Colonic mucosa (tissue), 4 donors: ENCODE measurements at regions not wholly inside any gene's neighbourhood (a gene's known extent, or its start where the extent isn't known, plus 50 kb on each side); places are given as distances from the start of the nearest gene placed in this dataset.

ENCODE experiments used
- DNase-seq: peaks from one replicate; pipeline ENCODE4 v3.0.0-alpha.2; 2020
- H3K27ac ChIP-seq: fragments of 200-600 bp; one replicate; pipeline ENCODE4 v1.8.0; 2021
- H3K27me3 ChIP-seq: fragments of 200-600 bp; one replicate; pipeline ENCODE4 v1.8.0; 2021
- H3K36me3 ChIP-seq: fragments of 200-600 bp; one replicate; pipeline ENCODE4 v1.8.0; 2021
- H3K4me1 ChIP-seq: fragments of 200-600 bp; one replicate; pipeline ENCODE4 v1.8.0; 2021; ENCODE audit warnings: mild to moderate bottlenecking
- H3K4me3 ChIP-seq: fragments of 200-600 bp; one replicate; pipeline ENCODE4 v1.8.0; 2021
- H3K9ac ChIP-seq, 2 donors: one replicate each; pipeline ENCODE4 v1.7.0; 2013; ENCODE audit warnings: control low read depth in 2 of 2, low read depth in 2 of 2, low read length in 2 of 2
- H3K9me3 ChIP-seq: fragments of 200-600 bp; one replicate; pipeline ENCODE4 v1.8.0; 2021
- CTCF ChIP-seq: fragments of 200-600 bp; IDR thresholded peaks from one replicate; pipeline ENCODE4 v1.8.0; 2022; ENCODE audit warnings: antibody characterized with exemption, mild to moderate bottlenecking
- intact Hi-C: fragments of 100-400 bp; cut with DNase I; formaldehyde crosslinking; loops from one replicate; pipeline ENCODE4 v1.14.1; 2022
- donor health status: healthy.
- donor health status: DM: no; HTN: no; CAD: no.
- donor health status: DM: no; HTN: no; CAD: no.

GRCh38 chr5:18872978-18873377, 1115.0 kb downstream of the CDH18 start:
- Histone ChIP-seq H3K36me3 (no peaks in the 10 kb centered on the region), H3K27me3 (no peaks in the 10 kb centered on the region), H3K4me1 (no peaks in the 10 kb centered on the region), H3K27ac (no peak overlapping the region), H3K9ac (no peak overlapping the region), H3K9me3 (no peaks in the 10 kb centered on the region), H3K4me3 (no peak overlapping the region)
- TF ChIP-seq CTCF, result no peak
- intact Hi-C loops, result no loop called here
- DNase-seq, result no peak

- Histone ChIP-seq H3K36me3 (no peaks in the 10 kb centered on the region), H3K9me3 (no peaks in the 10 kb centered on the region), H3K4me1 (no peaks in the 10 kb centered on the region), H3K9ac (no peak overlapping the region), H3K27me3 (no peaks in the 10 kb centered on the region), H3K27ac (no peak overlapping the region), H3K4me3 (no peak overlapping the region)
- TF ChIP-seq CTCF, result no peak
- intact Hi-C loops, result no loop called here
- DNase-seq, result no peak
Measured at GRCh38 chr5:18876565-18876964, 1111.4 kb downstream of the CDH18 start.

GRCh38 chr5:18881615-18882014, 1106.4 kb downstream of the CDH18 start:
- Histone ChIP-seq H3K27ac (no peak overlapping the region), H3K4me3 (no peak overlapping the region), H3K4me1 (no peaks in the 10 kb centered on the region), H3K36me3 (no peaks in the 10 kb centered on the region), H3K9ac (no peak overlapping the region), H3K9me3 (no peaks in the 10 kb centered on the region), H3K27me3 (no peaks in the 10 kb centered on the region)
- no peak for DNase-seq
- intact Hi-C loops, result no loop called here
- no peak for TF ChIP-seq CTCF

- no peak overlapping the region for H3K9ac ChIP-seq
- TF ChIP-seq CTCF, result no peak
- H3K4me3 ChIP-seq, result no peak overlapping the region
- H3K4me1 ChIP-seq, result no peaks in the 10 kb centered on the region
- H3K9me3 ChIP-seq, result no peaks in the 10 kb centered on the region
- DNase-seq, result no peak
- no peak overlapping the region for H3K27ac ChIP-seq
- no peaks in the 10 kb centered on the region for H3K27me3 ChIP-seq
- intact Hi-C loops, result no loop called here
- H3K36me3 ChIP-seq, result no peaks in the 10 kb centered on the region
Measured at GRCh38 chr5:18882154-18882553, 1105.8 kb downstream of the CDH18 start.

- no peak overlapping the region for H3K27ac ChIP-seq
- H3K36me3 ChIP-seq, result no peaks in the 10 kb centered on the region
- H3K9me3 ChIP-seq, result no peaks in the 10 kb centered on the region
- H3K27me3 ChIP-seq, result no peaks in the 10 kb centered on the region
- intact Hi-C loops, result no loop called here
- no peak for TF ChIP-seq CTCF
- no peaks in the 10 kb centered on the region for H3K4me1 ChIP-seq
- no peak overlapping the region for H3K4me3 ChIP-seq
- H3K9ac ChIP-seq, result no peak overlapping the region
- DNase-seq, result no peak
Measured at GRCh38 chr5:18888821-18889220, 1099.2 kb downstream of the CDH18 start.

GRCh38 chr5:18900644-18901043, 1087.4 kb downstream of the CDH18 start:
- no peak for TF ChIP-seq CTCF
- Histone ChIP-seq H3K36me3 (no peaks in the 10 kb centered on the region), H3K27ac (no peak overlapping the region), H3K9me3 (no peaks in the 10 kb centered on the region), H3K4me1 (no peaks in the 10 kb centered on the region), H3K27me3 (no peaks in the 10 kb centered on the region), H3K4me3 (no peak overlapping the region), H3K9ac (no peak overlapping the region)
- intact Hi-C loops, result no loop called here
- no peak for DNase-seq
